Endodermal cell (in vitro differentiated cells): ENCODE measurements at regions not wholly inside any gene's neighbourhood (a gene's known extent, or its start where the extent isn't known, plus 50 kb on each side); places are given as distances from the start of the nearest gene placed in this dataset.

Source experiments
- DNase-seq: peaks from one replicate; pipeline ENCODE4 v3.0.0-alpha.2; 2017
- H3K27ac ChIP-seq: 2 replicates; pipeline ENCODE4 v1.5.1; 2013; ENCODE audit warnings: mild to moderate bottlenecking, low read depth, low read length, moderate library complexity
- H3K27me3 ChIP-seq: 2 replicates; pipeline ENCODE4 v1.6.1; 2013; ENCODE audit warnings: mild to moderate bottlenecking, low read length, moderate library complexity; ENCODE audit not compliant: insufficient read depth, control insufficient read depth, poor library complexity, severe bottlenecking
- H3K36me3 ChIP-seq: 2 replicates; pipeline ENCODE4 v1.7.0; 2013; ENCODE audit warnings: mild to moderate bottlenecking, low read length, moderate library complexity; ENCODE audit not compliant: control insufficient read depth, insufficient read depth
- H3K4me1 ChIP-seq: one replicate; pipeline ENCODE4 v1.7.0; 2013; ENCODE audit warnings: low read length; ENCODE audit not compliant: control insufficient read depth, insufficient read depth
- H3K4me3 ChIP-seq: 2 replicates; pipeline ENCODE4 v1.5.1; 2013; ENCODE audit warnings: mild to moderate bottlenecking, low read length, moderate library complexity
- H3K9ac ChIP-seq: 2 replicates; pipeline ENCODE4 v1.6.1; 2013; ENCODE audit warnings: mild to moderate bottlenecking, low read length, moderate library complexity; ENCODE audit not compliant: poor library complexity, severe bottlenecking; ENCODE audit errors: extremely low read depth
- H3K9me3 ChIP-seq: 2 replicates; pipeline ENCODE4 v1.6.1; 2013; ENCODE audit warnings: mild to moderate bottlenecking, low read length, moderate library complexity; ENCODE audit not compliant: control insufficient read depth
- H3K27ac Mint-ChIP-seq: 2 replicates; pipeline ENCODE4 v1.8.0; 2020; ENCODE audit warnings: mixed read lengths
- H3K27me3 Mint-ChIP-seq: 2 replicates; pipeline ENCODE4 v1.8.0; 2021; ENCODE audit warnings: mild to moderate bottlenecking, mixed read lengths; ENCODE audit not compliant: insufficient read depth
- H3K36me3 Mint-ChIP-seq: 2 replicates; pipeline ENCODE4 v1.8.0; 2020; ENCODE audit warnings: low read depth, mixed read lengths
- H3K4me1 Mint-ChIP-seq: 2 replicates; pipeline ENCODE4 v1.8.0; 2020; ENCODE audit warnings: mixed read lengths
- H3K4me3 Mint-ChIP-seq: 2 replicates; pipeline ENCODE4 v1.8.0; 2020; ENCODE audit warnings: mild to moderate bottlenecking, moderate library complexity, mixed read lengths
- H3K9me3 Mint-ChIP-seq: 2 replicates; pipeline ENCODE4 v1.8.0; 2020; ENCODE audit warnings: mild to moderate bottlenecking, mixed read lengths
- CTCF ChIP-seq: fragments of 200-600 bp; sonication (generic); conservative IDR thresholded peaks from 2 replicates; pipeline ENCODE4 v1.5.0; 2021; ENCODE audit warnings: antibody characterized with exemption, mild to moderate bottlenecking
- WGBS, 2 experiments: methylation state at CpG; one replicate each; pipeline versions ENCODE4 v1.1.5 to v1.1.7; 2013; ENCODE audit warnings: missing lambda C conversion rate in 2 of 2, mixed read lengths in 1 of 2; ENCODE audit not compliant: insufficient coverage in 1 of 2, insufficient read length in 1 of 2; 5-methylcytosine and 5-hydroxymethylcytosine counted together

GRCh38 chr3:193848547-193848946, 255.5 kb downstream of the OPA1 start:
- H3K36me3 Mint-ChIP-seq: no peaks in the 10 kb centered on the region
- no peak overlapping the region for H3K9ac ChIP-seq
- peaks cover 42% of the 10 kb centered on the region for H3K4me1 Mint-ChIP-seq
- no peak for TF ChIP-seq CTCF
- no peak overlapping the region for H3K4me3 ChIP-seq
- peaks cover 25% of the 10 kb centered on the region for H3K4me1 ChIP-seq
- peaks cover 23% of the 10 kb centered on the region for H3K27me3 ChIP-seq
- H3K9me3 Mint-ChIP-seq: peaks cover 18% of the 10 kb centered on the region
- WGBS, 2 experiments: 94 to 100% methylated on average over 1 to 2 of the region's 2 CpGs
- H3K27ac Mint-ChIP-seq: no peak overlapping the region
- DNase-seq: no peak
- no peak overlapping the region for H3K27ac ChIP-seq
- H3K9me3 ChIP-seq: peaks cover 4% of the 10 kb centered on the region
- H3K4me3 Mint-ChIP-seq: no peak overlapping the region
- no peaks in the 10 kb centered on the region for H3K36me3 ChIP-seq
- peaks cover 20% of the 10 kb centered on the region for H3K27me3 Mint-ChIP-seq

GRCh38 chr3:193850084-193850619, 257.1 kb downstream of the OPA1 start:
- no peak for DNase-seq
- Histone ChIP-seq H3K9me3 (peaks cover 4% of the 10 kb centered on the region), H3K9ac (no peak overlapping the region), H3K4me3 (no peak overlapping the region), H3K36me3 (no peaks in the 10 kb centered on the region), H3K27ac (no peak overlapping the region), H3K27me3 (peaks cover 23% of the 10 kb centered on the region), H3K4me1 (peaks cover 16% of the 10 kb centered on the region)
- 91 to 92% methylated on average over 4 to 5 of the region's 5 CpGs for WGBS, 2 experiments
- Mint-ChIP-seq H3K4me1 (peaks cover 39% of the 10 kb centered on the region), H3K27ac (no peak overlapping the region), H3K27me3 (peaks cover 24% of the 10 kb centered on the region), H3K9me3 (peaks cover 13% of the 10 kb centered on the region), H3K36me3 (no peaks in the 10 kb centered on the region), H3K4me3 (no peak overlapping the region)
- TF ChIP-seq CTCF: no peak

GRCh38 chr3:193851428-193851847, 258.4 kb downstream of the OPA1 start:
- H3K36me3 Mint-ChIP-seq: no peaks in the 10 kb centered on the region
- Histone ChIP-seq H3K9ac (no peak overlapping the region), H3K36me3 (no peaks in the 10 kb centered on the region), H3K4me3 (no peak overlapping the region), H3K9me3 (peaks cover 4% of the 10 kb centered on the region), H3K27me3 (peaks cover 15% of the 10 kb centered on the region), H3K27ac (no peak overlapping the region), H3K4me1 (peaks cover 16% of the 10 kb centered on the region)
- no peak for TF ChIP-seq CTCF
- peaks cover 20% of the 10 kb centered on the region for H3K27me3 Mint-ChIP-seq
- peaks cover 33% of the 10 kb centered on the region for H3K4me1 Mint-ChIP-seq
- DNase-seq: no peak
- 82 to 90% methylated on average over 3 of the region's 3 CpGs for WGBS, 2 experiments
- peaks cover 13% of the 10 kb centered on the region for H3K9me3 Mint-ChIP-seq
- no peak overlapping the region for H3K4me3 Mint-ChIP-seq
- H3K27ac Mint-ChIP-seq: no peak overlapping the region
